PC-3 (cell line): ENCODE measurements at regions not wholly inside any gene's neighbourhood (a gene's known extent, or its start where the extent isn't known, plus 50 kb on each side); places are given as distances from the start of the nearest gene placed in this dataset.

ENCODE experiments used
- EZH2 ChIP-seq: fragments of 300-600 bp; sonication (generic); IDR thresholded peaks from one replicate; pipeline ENCODE4 v1.6.1; 2017; ENCODE audit warnings: antibody characterized with exemption, mild to moderate bottlenecking, low read length; ENCODE audit not compliant: unreplicated experiment
- TF ChIP-seq, protein P1 (sequence below): fragments of 300-600 bp; sonication (generic); conservative IDR thresholded peaks from 2 replicates; pipeline ENCODE4 v1.5.1; 2017; ENCODE audit warnings: antibody characterized with exemption, low read depth, mild to moderate bottlenecking, low read length

DNA sequence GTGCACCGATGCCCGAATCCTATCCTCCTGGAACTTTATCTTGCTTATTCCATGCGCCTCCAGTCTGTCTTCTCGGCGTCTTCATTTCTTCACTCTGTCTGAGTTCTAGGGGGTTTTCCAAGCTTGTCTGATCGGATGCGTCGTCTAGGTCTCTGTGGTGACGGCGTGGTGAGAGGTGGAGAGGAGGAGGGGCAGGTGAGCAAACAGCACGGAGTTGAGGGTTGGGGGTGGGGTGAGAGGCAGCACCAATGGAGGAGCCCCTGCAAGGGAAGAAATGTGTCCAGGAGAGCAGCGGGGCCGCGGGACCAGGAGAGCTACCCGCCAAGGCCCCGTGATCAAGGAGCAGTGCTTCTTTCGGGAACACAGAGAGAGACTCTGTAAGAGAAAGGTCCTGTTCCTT, 131.3 kb upstream of the TWIST2 start:
- TF ChIP-seq, protein P1, sequence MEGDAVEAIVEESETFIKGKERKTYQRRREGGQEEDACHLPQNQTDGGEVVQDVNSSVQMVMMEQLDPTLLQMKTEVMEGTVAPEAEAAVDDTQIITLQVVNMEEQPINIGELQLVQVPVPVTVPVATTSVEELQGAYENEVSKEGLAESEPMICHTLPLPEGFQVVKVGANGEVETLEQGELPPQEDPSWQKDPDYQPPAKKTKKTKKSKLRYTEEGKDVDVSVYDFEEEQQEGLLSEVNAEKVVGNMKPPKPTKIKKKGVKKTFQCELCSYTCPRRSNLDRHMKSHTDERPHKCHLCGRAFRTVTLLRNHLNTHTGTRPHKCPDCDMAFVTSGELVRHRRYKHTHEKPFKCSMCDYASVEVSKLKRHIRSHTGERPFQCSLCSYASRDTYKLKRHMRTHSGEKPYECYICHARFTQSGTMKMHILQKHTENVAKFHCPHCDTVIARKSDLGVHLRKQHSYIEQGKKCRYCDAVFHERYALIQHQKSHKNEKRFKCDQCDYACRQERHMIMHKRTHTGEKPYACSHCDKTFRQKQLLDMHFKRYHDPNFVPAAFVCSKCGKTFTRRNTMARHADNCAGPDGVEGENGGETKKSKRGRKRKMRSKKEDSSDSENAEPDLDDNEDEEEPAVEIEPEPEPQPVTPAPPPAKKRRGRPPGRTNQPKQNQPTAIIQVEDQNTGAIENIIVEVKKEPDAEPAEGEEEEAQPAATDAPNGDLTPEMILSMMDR = no peak
- no peak for TF ChIP-seq EZH2
